PC-3 (cell line): ENCODE measurements at regions not wholly inside any gene's neighbourhood (a gene's known extent, or its start where the extent isn't known, plus 50 kb on each side); places are given as distances from the start of the nearest gene placed in this dataset.

ENCODE experiments used
- CTCF ChIP-seq: fragments of 300-600 bp; sonication (generic); conservative IDR thresholded peaks from 2 replicates; pipeline ENCODE4 v1.5.1; 2017; ENCODE audit warnings: antibody characterized with exemption, low read depth, mild to moderate bottlenecking, low read length
- EZH2 ChIP-seq: fragments of 300-600 bp; sonication (generic); IDR thresholded peaks from one replicate; pipeline ENCODE4 v1.6.1; 2017; ENCODE audit warnings: antibody characterized with exemption, mild to moderate bottlenecking, low read length; ENCODE audit not compliant: unreplicated experiment
- EZH2phosphoT487 ChIP-seq: fragments of 300-600 bp; sonication (generic); IDR thresholded peaks from 2 replicates; pipeline ENCODE4 v1.6.1; 2018; ENCODE audit warnings: mild to moderate bottlenecking, antibody characterized with exemption, low read length, borderline replicate concordance

- TF ChIP-seq CTCF: no peak
- no peak for TF ChIP-seq EZH2
- TF ChIP-seq EZH2phosphoT487: no peak
These were observed 144.4 kb downstream of the KCNRG start for GRCh38 chr13:50159607-50160006.
